ENCODE measurements at regions not wholly inside any gene's neighbourhood (a gene's known extent, or its start where the extent isn't known, plus 50 kb on each side); places are given as distances from the start of the nearest gene placed in this dataset.
"Not testable (repeated sequence)": the region's sequence is repeated elsewhere in the genome, so short reads cannot be mapped to it uniquely, and the experiment has no call there.

DNA sequence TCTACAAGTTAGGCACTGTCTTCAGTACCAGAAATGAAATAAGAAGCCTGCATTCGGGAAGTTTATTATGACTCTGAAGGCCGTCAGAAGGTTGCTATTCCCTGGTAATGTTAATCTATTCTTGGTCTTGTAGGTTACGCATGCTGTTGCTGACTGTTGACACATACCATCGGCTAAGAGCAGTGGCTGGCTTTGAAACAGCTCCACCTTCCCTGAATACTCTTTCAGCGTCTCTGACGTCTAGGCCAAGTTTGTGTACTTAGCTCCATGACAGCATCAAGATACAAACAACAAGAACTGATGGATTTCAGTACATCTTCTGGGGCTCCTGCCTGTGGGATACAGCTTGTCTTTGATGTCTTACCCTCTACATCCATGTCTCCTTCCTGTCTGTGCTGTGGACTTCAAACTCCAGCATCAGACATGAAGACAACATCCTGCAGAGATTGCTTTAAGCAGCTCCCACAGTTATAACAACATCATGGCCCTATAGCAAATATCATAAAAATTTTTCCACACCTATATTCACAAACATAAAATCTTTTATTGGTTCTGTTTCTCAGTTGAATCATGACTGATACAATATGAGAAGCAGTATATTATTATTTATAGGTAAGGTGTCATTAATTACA lies 906.0 kb downstream of the SPATA31A7 start:
- H3K9me3 Mint-ChIP-seq; DNase-seq (ENCODE audit: low spot score in 2 of 2); H3K27me3 Mint-ChIP-seq; H3K27ac Mint-ChIP-seq; ATAC-seq (ENCODE audit: low read depth); H3K4me3 Mint-ChIP-seq; H3K4me1 Mint-ChIP-seq; H3K36me3 Mint-ChIP-seq: not testable (repeated sequence)

DNA sequence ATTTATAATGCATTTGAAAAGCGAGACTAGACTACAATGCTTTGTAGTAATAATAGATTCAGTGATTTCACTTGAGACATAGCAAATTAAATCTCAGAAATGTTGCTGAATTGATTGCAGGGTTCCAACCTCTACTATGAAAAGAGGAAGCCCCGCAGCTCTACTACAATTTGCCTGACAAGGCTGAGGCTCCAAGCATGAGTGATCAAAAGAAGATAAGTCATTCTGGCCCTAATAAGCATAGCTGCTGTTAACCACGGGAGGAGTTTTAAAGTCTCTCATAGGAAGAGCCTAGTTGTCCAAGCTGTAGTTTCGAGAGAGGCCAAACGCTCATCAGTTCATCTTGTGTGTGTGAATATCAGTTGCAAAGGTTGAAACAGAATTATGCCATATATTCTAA lies 920.6 kb downstream of the SPATA31A7 start:
- H3K36me3 Mint-ChIP-seq; H3K4me3 Mint-ChIP-seq; DNase-seq (ENCODE audit: low spot score in 2 of 2); H3K27me3 Mint-ChIP-seq; H3K27ac Mint-ChIP-seq; H3K4me1 Mint-ChIP-seq; H3K9me3 Mint-ChIP-seq: not testable (repeated sequence)
- ATAC-seq (ENCODE audit: low read depth): peak; percentile 47

DNA sequence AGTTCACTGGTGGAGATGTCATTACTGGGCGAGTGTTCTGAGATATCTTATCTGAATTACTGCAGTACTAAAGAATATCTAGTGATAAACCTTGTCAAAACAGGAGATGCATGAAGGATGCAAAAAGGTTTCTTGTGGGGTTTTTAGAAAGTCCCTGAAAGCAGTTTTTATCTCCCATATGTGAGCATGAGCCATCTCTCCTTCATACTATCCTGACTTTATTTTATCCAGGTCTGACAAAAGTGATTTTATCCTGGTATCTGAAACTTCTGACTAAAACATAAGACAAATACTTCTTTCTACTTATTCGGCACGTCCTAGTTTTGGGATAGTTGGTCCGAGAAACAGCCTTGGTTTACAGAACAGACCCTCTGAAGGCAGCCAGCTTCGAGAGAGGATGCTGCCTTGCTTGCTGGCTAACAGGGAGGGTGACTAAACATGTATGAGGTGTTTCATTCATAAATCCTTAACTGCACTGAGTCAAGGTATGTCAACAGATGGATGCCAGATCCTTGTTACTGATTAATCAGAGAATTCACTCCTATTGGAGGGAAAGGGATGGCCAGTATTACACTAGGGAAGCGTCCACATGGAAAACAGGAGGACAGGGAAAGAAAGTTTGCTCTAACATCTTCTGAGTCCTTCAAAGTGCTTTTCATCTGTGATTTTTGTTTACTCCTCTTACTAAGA lies 927.3 kb downstream of the SPATA31A7 start:
- H3K36me3 Mint-ChIP-seq; H3K27ac Mint-ChIP-seq; H3K4me1 Mint-ChIP-seq; H3K4me3 Mint-ChIP-seq; DNase-seq (ENCODE audit: low spot score in 2 of 2); ATAC-seq (ENCODE audit: low read depth); H3K9me3 Mint-ChIP-seq; H3K27me3 Mint-ChIP-seq: not testable (repeated sequence)

DNA sequence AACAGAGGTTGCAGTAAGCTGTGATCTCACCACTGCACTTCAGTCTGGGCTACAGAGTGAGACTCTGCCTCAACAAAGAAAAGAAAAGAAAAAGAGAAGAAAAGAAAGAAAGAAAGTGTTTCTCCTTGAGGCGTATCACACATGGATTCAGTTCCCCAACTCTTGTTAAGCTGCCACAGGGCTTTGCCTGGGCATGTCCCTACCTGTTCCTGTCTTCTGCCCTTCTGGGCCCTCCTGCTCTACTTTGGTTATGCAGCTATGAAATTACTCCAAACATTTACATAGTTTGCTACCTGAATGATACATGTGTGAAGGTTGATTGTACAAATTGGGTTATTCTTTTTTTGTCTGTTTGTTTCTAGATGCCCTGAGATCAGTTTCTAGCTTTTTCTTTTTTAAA lies 929.8 kb downstream of the SPATA31A7 start:
- not testable (repeated sequence) for H3K9me3 Mint-ChIP-seq; H3K27me3 Mint-ChIP-seq; H3K4me1 Mint-ChIP-seq; H3K4me3 Mint-ChIP-seq; DNase-seq (ENCODE audit: low spot score in 2 of 2); H3K36me3 Mint-ChIP-seq; ATAC-seq (ENCODE audit: low read depth); H3K27ac Mint-ChIP-seq

DNA sequence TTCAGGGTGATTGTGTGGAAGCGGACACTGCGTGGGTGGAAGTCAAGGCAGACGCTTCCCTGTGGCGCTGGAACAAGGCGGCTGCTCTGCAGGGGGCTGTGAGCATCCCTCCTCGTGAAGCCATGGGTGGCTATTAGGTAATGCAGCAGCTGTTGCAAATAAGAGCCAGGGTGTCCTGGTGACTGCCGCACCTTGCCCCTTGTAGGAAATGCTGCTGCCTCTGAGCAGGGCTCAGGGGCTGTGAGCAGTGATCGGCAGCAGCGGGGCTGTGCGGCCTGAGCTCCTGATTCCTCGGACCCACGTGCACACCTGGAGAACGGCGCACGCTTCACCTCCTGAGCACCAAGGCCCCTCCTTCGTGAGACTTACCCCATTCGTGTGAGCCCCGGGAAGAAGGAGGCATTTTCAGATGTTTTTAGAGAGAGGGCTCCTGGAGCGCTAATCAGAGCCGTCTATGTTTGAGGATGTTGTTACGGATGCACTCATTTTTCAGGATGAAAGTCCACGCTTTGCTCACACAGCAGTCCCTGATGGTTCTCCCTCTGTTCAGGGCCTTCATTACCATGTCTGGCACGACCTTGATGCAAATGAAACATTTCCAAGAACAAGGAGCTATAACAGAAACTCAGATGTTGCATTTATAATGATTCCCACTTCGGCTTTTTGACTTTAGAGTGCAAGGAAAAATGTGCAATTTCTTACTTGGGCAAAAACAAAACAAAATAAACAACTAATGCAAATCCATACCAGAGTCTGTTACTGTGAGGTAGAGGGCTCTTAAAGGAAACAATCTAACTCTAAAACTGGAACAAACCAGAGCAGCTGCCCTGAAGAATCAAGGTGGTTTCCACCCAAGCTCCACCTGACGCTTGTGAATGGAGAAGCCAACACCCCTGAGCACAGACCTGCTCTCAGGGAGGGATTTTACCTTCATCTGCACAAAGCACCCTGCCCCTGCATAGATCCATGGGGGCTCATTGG lies 936.1 kb downstream of the SPATA31A7 start:
- H3K27me3 Mint-ChIP-seq; DNase-seq (ENCODE audit: low spot score in 2 of 2); ATAC-seq (ENCODE audit: low read depth); H3K27ac Mint-ChIP-seq; H3K9me3 Mint-ChIP-seq; H3K4me1 Mint-ChIP-seq; H3K4me3 Mint-ChIP-seq; H3K36me3 Mint-ChIP-seq: not testable (repeated sequence)

DNA sequence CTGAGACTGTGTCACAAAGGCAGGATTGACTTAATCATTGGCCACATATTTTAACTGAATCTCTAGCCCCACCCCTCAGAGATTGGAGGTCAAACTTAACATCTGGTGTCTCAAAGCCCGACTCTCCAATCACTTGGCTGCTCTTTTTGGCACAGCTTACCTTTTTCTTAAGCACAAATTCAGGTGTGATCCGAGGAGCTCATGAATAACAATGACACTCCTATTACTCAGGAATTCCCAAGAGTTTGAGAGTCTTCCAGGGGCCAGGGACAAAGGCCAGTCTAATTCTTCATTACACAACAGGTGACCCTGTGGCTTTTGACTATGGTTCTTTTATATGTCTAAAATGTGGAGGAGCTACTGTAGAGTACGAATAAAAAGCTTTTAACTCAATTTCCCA lies 945.2 kb downstream of the SPATA31A7 start:
- H3K4me3 Mint-ChIP-seq; H3K27me3 Mint-ChIP-seq; H3K9me3 Mint-ChIP-seq; H3K4me1 Mint-ChIP-seq; ATAC-seq (ENCODE audit: low read depth); H3K36me3 Mint-ChIP-seq; H3K27ac Mint-ChIP-seq; DNase-seq (ENCODE audit: low spot score in 2 of 2): not testable (repeated sequence)

DNA sequence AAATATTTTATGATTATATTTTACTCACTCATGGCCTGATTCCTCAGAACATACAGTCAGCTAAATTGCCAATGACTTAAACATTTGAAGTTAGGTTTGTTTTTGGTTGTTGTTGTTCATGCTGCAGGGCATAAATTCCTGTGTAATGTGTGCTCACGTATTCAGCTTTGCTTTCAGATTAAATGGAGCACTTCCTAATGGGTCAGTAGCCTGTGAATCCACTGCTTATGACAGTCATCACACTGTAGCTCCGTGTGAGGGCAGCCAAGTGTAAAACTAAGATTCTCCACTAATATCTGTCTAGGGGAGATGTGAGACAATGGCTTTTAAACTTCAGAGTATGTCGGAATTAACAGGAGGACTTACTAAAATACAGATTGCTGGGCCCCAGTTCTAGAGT lies 955.8 kb downstream of the SPATA31A7 start:
- not testable (repeated sequence) for H3K36me3 Mint-ChIP-seq, H3K4me1 Mint-ChIP-seq

More for the DNA sequence above, 955.8 kb downstream of the SPATA31A7 start:
- not testable (repeated sequence) for H3K27me3 Mint-ChIP-seq; H3K9me3 Mint-ChIP-seq; DNase-seq (ENCODE audit: low spot score in 2 of 2); H3K27ac Mint-ChIP-seq; H3K4me3 Mint-ChIP-seq; ATAC-seq (ENCODE audit: low read depth)

Data from memory B cell (primary cell).